HEK293 (cell line): ENCODE measurements at regions not wholly inside any gene's neighbourhood (a gene's known extent, or its start where the extent isn't known, plus 50 kb on each side); places are given as distances from the start of the nearest gene placed in this dataset.

ENCODE experiments used
- BCL11B ChIP-seq: fragments of 450-650 bp; formaldehyde crosslinking; IDR thresholded peaks from 2 replicates; pipeline ENCODE4 v1.5.1; 2016; ENCODE audit warnings: low read depth, missing biosample characterization, missing genetic modification characterization
- CTCF ChIP-seq: fragments of 450-650 bp; formaldehyde crosslinking; IDR thresholded peaks from 2 replicates; pipeline ENCODE4 v1.5.1; 2016; ENCODE audit warnings: missing biosample characterization, missing genetic modification characterization
- TCF7L2 ChIP-seq: IDR thresholded peaks from 2 replicates; pipeline ENCODE4 v1.6.1; 2011; ENCODE audit warnings: low read depth, mild to moderate bottlenecking, inconsistent platforms, low read length, moderate library complexity, borderline replicate concordance
- YY1 ChIP-seq: fragments of 450-650 bp; formaldehyde crosslinking; IDR thresholded peaks from 2 replicates; pipeline ENCODE4 v1.5.1; 2018; ENCODE audit warnings: missing biosample characterization, missing genetic modification characterization
- ZBTB17 ChIP-seq: fragments of 450-650 bp; formaldehyde crosslinking; IDR thresholded peaks from 2 replicates; pipeline ENCODE4 v1.5.1; 2016; ENCODE audit warnings: missing biosample characterization, missing genetic modification characterization
- ZNF138 ChIP-seq: fragments of 450-650 bp; formaldehyde crosslinking; IDR thresholded peaks from 2 replicates; pipeline ENCODE4 v1.5.1; 2016; ENCODE audit warnings: missing biosample characterization, missing genetic modification characterization, borderline replicate concordance
- ZNF202 ChIP-seq: fragments of 450-650 bp; formaldehyde crosslinking; IDR thresholded peaks from 2 replicates; pipeline ENCODE4 v1.5.1; 2016; ENCODE audit warnings: missing biosample characterization, missing genetic modification characterization, borderline replicate concordance
- ZNF280C ChIP-seq: fragments of 450-650 bp; formaldehyde crosslinking; IDR thresholded peaks from 2 replicates; pipeline ENCODE4 v1.5.1; 2016; ENCODE audit warnings: missing biosample characterization, missing genetic modification characterization
- ZNF513 ChIP-seq: fragments of 450-650 bp; IDR thresholded peaks from 2 replicates; pipeline ENCODE4 v1.5.1; 2018; ENCODE audit warnings: missing biosample characterization, missing genetic modification characterization
- ZNF837 ChIP-seq: fragments of 450-650 bp; formaldehyde crosslinking; IDR thresholded peaks from 2 replicates; pipeline ENCODE4 v1.5.1; 2016; ENCODE audit warnings: missing biosample characterization, missing genetic modification characterization

GRCh38 chr3:177595530-177596188 lies 398.4 kb upstream of the TBL1XR1 start:
- TF ChIP-seq ZNF837 (tag by site-specific recombination), result no peak
- TF ChIP-seq CTCF, result no peak
- no peak for TF ChIP-seq ZNF513 (tag by site-specific recombination)
- no peak for TF ChIP-seq YY1 (tag by site-specific recombination)
- no peak for TF ChIP-seq ZNF202 (tag by site-specific recombination)
- no peak for TF ChIP-seq BCL11B (tag by site-specific recombination)
- no peak for TF ChIP-seq TCF7L2
- no peak for TF ChIP-seq ZNF280C (tag by site-specific recombination)
- no peak for TF ChIP-seq ZBTB17 (tag by site-specific recombination)
- TF ChIP-seq ZNF138 (tag by site-specific recombination), result no peak
